B cell (primary cell): ENCODE measurements at regions not wholly inside any gene's neighbourhood (a gene's known extent, or its start where the extent isn't known, plus 50 kb on each side); places are given as distances from the start of the nearest gene placed in this dataset.

Experiments used
- EZH2 ChIP-seq: IDR thresholded peaks from 2 replicates; pipeline ENCODE4 v1.6.1; 2012; ENCODE audit warnings: borderline replicate concordance, low read depth, mild to moderate bottlenecking, moderate library complexity, low read length; ENCODE audit not compliant: insufficient read depth, poor library complexity, severe bottlenecking
- TF ChIP-seq, protein P1 (sequence below): fragments of 200-600 bp; IDR thresholded peaks from one replicate; pipeline ENCODE4 v1.8.0; 2022; ENCODE audit warnings: antibody characterized with exemption, mild to moderate bottlenecking

DNA sequence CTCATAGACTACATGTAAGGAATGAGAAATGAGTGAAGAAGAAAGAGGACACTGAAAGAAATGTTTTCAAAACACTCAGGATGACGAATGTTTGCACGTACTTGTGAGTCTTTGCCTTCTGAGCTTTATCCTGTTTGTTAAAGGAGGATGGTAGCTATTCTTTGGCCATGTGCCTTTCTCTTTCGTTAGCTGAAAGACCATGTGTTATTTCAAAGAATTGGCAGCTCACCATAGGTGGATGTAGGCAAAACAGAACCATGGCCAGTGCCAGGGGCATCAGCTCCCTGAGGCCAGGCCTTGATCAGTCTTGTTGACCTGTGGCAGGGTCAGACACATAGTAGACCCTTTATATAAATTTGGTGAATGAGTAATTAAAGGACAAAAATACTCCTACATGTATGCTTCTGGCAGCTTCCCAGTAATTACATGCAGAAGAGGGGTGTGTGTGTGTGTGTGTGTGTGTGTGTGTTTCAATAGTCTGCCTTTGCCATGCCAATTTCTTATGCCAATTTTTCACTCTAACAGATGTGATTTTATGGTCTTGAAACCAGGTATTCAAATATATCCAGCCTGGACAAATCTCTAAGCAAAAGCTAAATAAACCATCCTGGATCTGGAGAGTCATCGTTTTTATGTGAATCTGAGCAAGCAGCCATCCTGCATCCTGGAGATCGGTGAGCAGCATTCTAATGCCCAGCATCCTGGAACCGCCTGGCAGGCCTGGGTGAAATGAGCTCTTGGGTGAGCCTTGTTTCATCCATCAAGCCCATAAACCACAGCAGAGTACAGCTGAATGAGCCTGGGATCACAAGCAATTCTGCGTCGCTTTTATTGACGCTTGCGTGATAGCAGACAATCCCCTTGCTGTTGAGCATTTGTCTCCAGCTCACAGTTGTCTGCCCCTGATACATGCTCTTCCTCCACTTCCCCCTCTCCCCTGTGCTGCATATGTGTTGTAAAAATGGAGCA is 475.4 kb downstream of the MED10 start:
- TF ChIP-seq, protein P1, sequence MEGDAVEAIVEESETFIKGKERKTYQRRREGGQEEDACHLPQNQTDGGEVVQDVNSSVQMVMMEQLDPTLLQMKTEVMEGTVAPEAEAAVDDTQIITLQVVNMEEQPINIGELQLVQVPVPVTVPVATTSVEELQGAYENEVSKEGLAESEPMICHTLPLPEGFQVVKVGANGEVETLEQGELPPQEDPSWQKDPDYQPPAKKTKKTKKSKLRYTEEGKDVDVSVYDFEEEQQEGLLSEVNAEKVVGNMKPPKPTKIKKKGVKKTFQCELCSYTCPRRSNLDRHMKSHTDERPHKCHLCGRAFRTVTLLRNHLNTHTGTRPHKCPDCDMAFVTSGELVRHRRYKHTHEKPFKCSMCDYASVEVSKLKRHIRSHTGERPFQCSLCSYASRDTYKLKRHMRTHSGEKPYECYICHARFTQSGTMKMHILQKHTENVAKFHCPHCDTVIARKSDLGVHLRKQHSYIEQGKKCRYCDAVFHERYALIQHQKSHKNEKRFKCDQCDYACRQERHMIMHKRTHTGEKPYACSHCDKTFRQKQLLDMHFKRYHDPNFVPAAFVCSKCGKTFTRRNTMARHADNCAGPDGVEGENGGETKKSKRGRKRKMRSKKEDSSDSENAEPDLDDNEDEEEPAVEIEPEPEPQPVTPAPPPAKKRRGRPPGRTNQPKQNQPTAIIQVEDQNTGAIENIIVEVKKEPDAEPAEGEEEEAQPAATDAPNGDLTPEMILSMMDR = no peak
- no peak for TF ChIP-seq EZH2
